ENCODE measurements at regions not wholly inside any gene's neighbourhood (a gene's known extent, or its start where the extent isn't known, plus 50 kb on each side); places are given as distances from the start of the nearest gene placed in this dataset.

DNA sequence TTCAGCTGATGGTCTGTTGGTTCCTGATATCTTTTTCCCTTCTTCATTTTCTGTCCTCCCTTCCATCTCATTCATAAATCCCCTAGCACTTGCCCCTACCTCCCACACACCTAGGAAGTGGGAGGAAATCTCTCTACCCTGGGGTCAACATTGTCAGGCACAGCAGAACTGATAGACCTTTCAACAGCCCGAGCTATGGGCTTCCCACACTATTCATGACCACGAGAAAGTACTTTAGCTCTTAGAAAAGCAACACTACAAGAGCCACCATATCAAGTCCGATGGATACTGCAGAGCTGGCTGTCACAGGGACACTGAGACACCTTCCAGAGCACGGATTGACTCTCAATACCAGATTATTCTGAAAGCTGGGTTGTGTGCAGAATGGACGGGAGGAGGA lies 180.6 kb upstream of the NEBL start:
- no peak for TF ChIP-seq CTCF (IDR thresholded peaks at IDR 0.05)
- no peak for TF ChIP-seq REST (IDR thresholded peaks at IDR 0.05; ENCODE audit: insufficient read depth in 1 of 2, low read depth in 2 of 2, low read length in 1 of 2)
- TF ChIP-seq POLR2AphosphoS5 (IDR thresholded peaks at IDR 0.05; ENCODE audit: low read depth, low read length), result no peak
- TF ChIP-seq SIN3A (IDR thresholded peaks at IDR 0.05; ENCODE audit: borderline replicate concordance, insufficient read depth, low read depth, low read length), result no peak
- TF ChIP-seq TCF7L2 (IDR thresholded peaks at IDR 0.05; ENCODE audit: low read depth, low read length), result no peak
